ENCODE measurements at regions not wholly inside any gene's neighbourhood (a gene's known extent, or its start where the extent isn't known, plus 50 kb on each side); places are given as distances from the start of the nearest gene placed in this dataset.

GRCh38 chr1:104358086-104358485 is 608.4 kb downstream of the AMY1C start:
- peaks cover 15% of the 10 kb centered on the region for H3K9me3 Mint-ChIP-seq
- H3K4me1 Mint-ChIP-seq = no peaks in the 10 kb centered on the region
- H3K27ac Mint-ChIP-seq = no peak overlapping the region
- ATAC-seq (no peak), DNase-seq (no peak)
- H3K36me3 Mint-ChIP-seq (ENCODE audit: low read depth) = no peaks in the 10 kb centered on the region
- no peak overlapping the region for H3K4me3 Mint-ChIP-seq
- no peaks in the 10 kb centered on the region for H3K27me3 Mint-ChIP-seq

GRCh38 chr1:104358621-104359020 is 608.9 kb downstream of the AMY1C start:
- Mint-ChIP-seq H3K27ac (no peak overlapping the region), H3K36me3 (ENCODE audit: low read depth) (no peaks in the 10 kb centered on the region), H3K4me1 (no peaks in the 10 kb centered on the region), H3K4me3 (no peak overlapping the region), H3K27me3 (no peaks in the 10 kb centered on the region), H3K9me3 (peaks cover 16% of the 10 kb centered on the region)
- DNase-seq (no peak), ATAC-seq (no peak)

GRCh38 chr1:104378414-104378813 is 628.7 kb downstream of the AMY1C start:
- Mint-ChIP-seq H3K4me3 (no peak overlapping the region), H3K27ac (no peak overlapping the region), H3K36me3 (ENCODE audit: low read depth) (no peaks in the 10 kb centered on the region), H3K27me3 (no peaks in the 10 kb centered on the region), H3K9me3 (peaks cover 19% of the 10 kb centered on the region), H3K4me1 (no peaks in the 10 kb centered on the region)
- ATAC-seq (no peak), DNase-seq (no peak)

- Mint-ChIP-seq H3K36me3 (ENCODE audit: low read depth) (no peaks in the 10 kb centered on the region), H3K9me3 (peaks cover 19% of the 10 kb centered on the region), H3K27ac (no peak overlapping the region), H3K27me3 (no peaks in the 10 kb centered on the region), H3K4me1 (no peaks in the 10 kb centered on the region), H3K4me3 (no peak overlapping the region)
- DNase-seq (no peak), ATAC-seq (no peak)
Measured at GRCh38 chr1:104380003-104380402, 630.3 kb downstream of the AMY1C start.

- no peaks in the 10 kb centered on the region for H3K36me3 Mint-ChIP-seq (ENCODE audit: low read depth)
- DNase-seq (no peak), ATAC-seq (no peak)
- H3K27ac Mint-ChIP-seq = no peak overlapping the region
- no peaks in the 10 kb centered on the region for H3K27me3 Mint-ChIP-seq
- H3K9me3 Mint-ChIP-seq = peaks cover 24% of the 10 kb centered on the region
- no peaks in the 10 kb centered on the region for H3K4me1 Mint-ChIP-seq
- no peak overlapping the region for H3K4me3 Mint-ChIP-seq
Measured at GRCh38 chr1:104387716-104388508, 638.2 kb downstream of the AMY1C start.

GRCh38 chr1:104392552-104392951 is 642.9 kb downstream of the AMY1C start:
- no peak for ATAC-seq
- DNase-seq = no peak
- H3K9me3 Mint-ChIP-seq = peaks cover 34% of the 10 kb centered on the region
- H3K4me3 Mint-ChIP-seq = no peak overlapping the region
- H3K4me1 Mint-ChIP-seq = no peaks in the 10 kb centered on the region
- no peaks in the 10 kb centered on the region for H3K36me3 Mint-ChIP-seq (ENCODE audit: low read depth)
- H3K27me3 Mint-ChIP-seq = no peaks in the 10 kb centered on the region
- no peak overlapping the region for H3K27ac Mint-ChIP-seq

GRCh38 chr1:104402178-104402577 is 652.5 kb downstream of the AMY1C start:
- no peak for DNase-seq
- Mint-ChIP-seq H3K4me3 (no peak overlapping the region), H3K4me1 (no peaks in the 10 kb centered on the region), H3K27me3 (no peaks in the 10 kb centered on the region), H3K27ac (no peak overlapping the region), H3K9me3 (peaks cover 17% of the 10 kb centered on the region), H3K36me3 (ENCODE audit: low read depth) (no peaks in the 10 kb centered on the region)
- ATAC-seq = no peak

- H3K36me3 Mint-ChIP-seq (ENCODE audit: low read depth) = no peaks in the 10 kb centered on the region
- ATAC-seq = no peak
- DNase-seq = no peak
- H3K4me3 Mint-ChIP-seq = no peak overlapping the region
- H3K27ac Mint-ChIP-seq = no peak overlapping the region
- no peaks in the 10 kb centered on the region for H3K4me1 Mint-ChIP-seq
- H3K9me3 Mint-ChIP-seq = peaks cover 21% of the 10 kb centered on the region
- H3K27me3 Mint-ChIP-seq = no peaks in the 10 kb centered on the region
Measured at GRCh38 chr1:104403883-104404282, 654.2 kb downstream of the AMY1C start.

- no peaks in the 10 kb centered on the region for H3K27me3 Mint-ChIP-seq
- no peaks in the 10 kb centered on the region for H3K36me3 Mint-ChIP-seq (ENCODE audit: low read depth)
- ATAC-seq = no peak
- H3K27ac Mint-ChIP-seq = no peak overlapping the region
- H3K4me1 Mint-ChIP-seq = no peaks in the 10 kb centered on the region
- peaks cover 34% of the 10 kb centered on the region for H3K9me3 Mint-ChIP-seq
- H3K4me3 Mint-ChIP-seq = no peak overlapping the region
- DNase-seq = no peak
Measured at GRCh38 chr1:104406728-104407127, 657.0 kb downstream of the AMY1C start.

- no peak overlapping the region for H3K4me3 Mint-ChIP-seq
- DNase-seq = no peak
- H3K27me3 Mint-ChIP-seq = no peaks in the 10 kb centered on the region
Measured at GRCh38 chr1:104408268-104408667, 658.6 kb downstream of the AMY1C start.

GRCh38 chr1:104435255-104435654 is 685.6 kb downstream of the AMY1C start:
- ATAC-seq = no peak
- Mint-ChIP-seq H3K4me1 (no peaks in the 10 kb centered on the region), H3K27ac (no peak overlapping the region), H3K36me3 (ENCODE audit: low read depth) (no peaks in the 10 kb centered on the region), H3K4me3 (no peak overlapping the region), H3K27me3 (no peaks in the 10 kb centered on the region), H3K9me3 (peaks cover 13% of the 10 kb centered on the region)
- no peak for DNase-seq

More at GRCh38 chr1:104408268-104408667, 658.6 kb downstream of the AMY1C start:
- peaks cover 27% of the 10 kb centered on the region for H3K9me3 Mint-ChIP-seq
- ATAC-seq = no peak
- H3K36me3 Mint-ChIP-seq (ENCODE audit: low read depth) = no peaks in the 10 kb centered on the region
- H3K4me1 Mint-ChIP-seq = no peaks in the 10 kb centered on the region
- no peak overlapping the region for H3K27ac Mint-ChIP-seq

- no peaks in the 10 kb centered on the region for H3K27me3 Mint-ChIP-seq
- no peak overlapping the region for H3K27ac Mint-ChIP-seq
- peaks cover 20% of the 10 kb centered on the region for H3K9me3 Mint-ChIP-seq
- no peak for ATAC-seq
- DNase-seq = no peak
- no peak overlapping the region for H3K4me3 Mint-ChIP-seq
- H3K4me1 Mint-ChIP-seq = no peaks in the 10 kb centered on the region
- H3K36me3 Mint-ChIP-seq (ENCODE audit: low read depth) = no peaks in the 10 kb centered on the region
Measured at GRCh38 chr1:104440011-104440410, 690.3 kb downstream of the AMY1C start.

GRCh38 chr1:104456724-104457123 is 707.0 kb downstream of the AMY1C start:
- Mint-ChIP-seq H3K27me3 (no peaks in the 10 kb centered on the region), H3K9me3 (peaks cover 21% of the 10 kb centered on the region), H3K4me1 (no peaks in the 10 kb centered on the region), H3K27ac (no peak overlapping the region), H3K36me3 (ENCODE audit: low read depth) (no peaks in the 10 kb centered on the region), H3K4me3 (no peak overlapping the region)
- ATAC-seq (no peak), DNase-seq (no peak)

- DNase-seq (no peak), ATAC-seq (no peak)
- H3K9me3 Mint-ChIP-seq = peaks cover 19% of the 10 kb centered on the region
Measured at GRCh38 chr1:104459886-104460285, 710.2 kb downstream of the AMY1C start.

GRCh38 chr1:104460880-104461279 is 711.2 kb downstream of the AMY1C start:
- no peak for ATAC-seq
- no peaks in the 10 kb centered on the region for H3K27me3 Mint-ChIP-seq
- peaks cover 19% of the 10 kb centered on the region for H3K9me3 Mint-ChIP-seq
- DNase-seq = no peak
- H3K27ac Mint-ChIP-seq = no peak overlapping the region
- no peaks in the 10 kb centered on the region for H3K4me1 Mint-ChIP-seq
- H3K36me3 Mint-ChIP-seq (ENCODE audit: low read depth) = no peaks in the 10 kb centered on the region
- no peak overlapping the region for H3K4me3 Mint-ChIP-seq

More at GRCh38 chr1:104459886-104460285, 710.2 kb downstream of the AMY1C start:
- no peak overlapping the region for H3K27ac Mint-ChIP-seq
- no peaks in the 10 kb centered on the region for H3K4me1 Mint-ChIP-seq
- H3K36me3 Mint-ChIP-seq (ENCODE audit: low read depth) = no peaks in the 10 kb centered on the region
- no peaks in the 10 kb centered on the region for H3K27me3 Mint-ChIP-seq
- H3K4me3 Mint-ChIP-seq = no peak overlapping the region
